Right renal pelvis (tissue), 4 donors: ENCODE measurements at regions not wholly inside any gene's neighbourhood (a gene's known extent, or its start where the extent isn't known, plus 50 kb on each side); places are given as distances from the start of the nearest gene placed in this dataset.

Experiments
- DNase-seq, 4 donors: peaks; one replicate each; pipeline ENCODE4 v3.0.0-alpha.2; 2013; ENCODE audit warnings: low read depth in 4 of 4, low spot score in 3 of 4, missing footprints in 1 of 4

GRCh38 chr10:78811174-78811573 is 257.6 kb upstream of the ZMIZ1 start:
- no peak for DNase-seq

- no peak for DNase-seq
Observed at GRCh38 chr10:78812571-78813318, 256.0 kb upstream of the ZMIZ1 start.

- DNase-seq = no peak
Observed at GRCh38 chr10:78813526-78813925, 255.2 kb upstream of the ZMIZ1 start.

GRCh38 chr10:78813998-78814399 is 254.8 kb upstream of the ZMIZ1 start:
- no peak for DNase-seq

- DNase-seq = no peak
Observed at GRCh38 chr10:78814407-78814806, 254.4 kb upstream of the ZMIZ1 start.

GRCh38 chr10:78815702-78816334 is 252.9 kb upstream of the ZMIZ1 start:
- DNase-seq = no peak

GRCh38 chr10:78817361-78817760 is 251.4 kb upstream of the ZMIZ1 start:
- DNase-seq = no peak

GRCh38 chr10:78817804-78818203 is 251.0 kb upstream of the ZMIZ1 start:
- no peak for DNase-seq

GRCh38 chr10:78819361-78820006 is 249.3 kb upstream of the ZMIZ1 start:
- no peak for DNase-seq

GRCh38 chr10:78820007-78820362 is 248.8 kb upstream of the ZMIZ1 start:
- DNase-seq = no peak

- no peak for DNase-seq
Observed at GRCh38 chr10:78821052-78821451, 247.7 kb upstream of the ZMIZ1 start.

GRCh38 chr10:78828647-78829539 is 239.9 kb upstream of the ZMIZ1 start:
- DNase-seq = no peak

GRCh38 chr10:78829565-78829964 is 239.2 kb upstream of the ZMIZ1 start:
- no peak for DNase-seq

GRCh38 chr10:78830062-78830975 is 238.4 kb upstream of the ZMIZ1 start:
- DNase-seq = no peak

- no peak for DNase-seq
Observed at GRCh38 chr10:78830976-78831375, 237.8 kb upstream of the ZMIZ1 start.

- no peak for DNase-seq
Observed at GRCh38 chr10:78831461-78831860, 237.3 kb upstream of the ZMIZ1 start.

- no peak for DNase-seq
Observed at GRCh38 chr10:78832281-78832680, 236.5 kb upstream of the ZMIZ1 start.

GRCh38 chr10:78838141-78838657 is 230.6 kb upstream of the ZMIZ1 start:
- DNase-seq = no peak

- no peak for DNase-seq
Observed at GRCh38 chr10:78843495-78843894, 225.3 kb upstream of the ZMIZ1 start.
